ENCODE measurements at regions not wholly inside any gene's neighbourhood (a gene's known extent, or its start where the extent isn't known, plus 50 kb on each side); places are given as distances from the start of the nearest gene placed in this dataset.

GRCh38 chr18:51425889-51426288, 228.4 kb upstream of the MEX3C start:
- Histone ChIP-seq H3K9me3 (no peaks in the 10 kb centered on the region), H3K36me3 (no peaks in the 10 kb centered on the region), H3K4me1 (replicated peaks) (no peaks in the 10 kb centered on the region), H3K27me3 (replicated peaks; ENCODE audit: insufficient read depth) (no peaks in the 10 kb centered on the region), H3K27ac (no peak overlapping the region), H3K4me3 (no peak overlapping the region)
- no peak for TF ChIP-seq CTCF (IDR thresholded peaks at IDR 0.05)
- no peak for TF ChIP-seq POLR2AphosphoS5 (IDR thresholded peaks at IDR 0.05)
- no peak for TF ChIP-seq POLR2A (IDR thresholded peaks at IDR 0.05)
- WGBS = 59% methylated on average over 3 of the region's 3 CpGs
- intact Hi-C loops (cut with DNase I) = no loop called here
- no peak for DNase-seq (ENCODE audit: low spot score)

GRCh38 chr18:51426996-51427395, 229.5 kb upstream of the MEX3C start:
- Histone ChIP-seq H3K27me3 (replicated peaks; ENCODE audit: insufficient read depth) (no peaks in the 10 kb centered on the region), H3K9me3 (no peaks in the 10 kb centered on the region), H3K27ac (no peak overlapping the region), H3K4me3 (no peak overlapping the region), H3K36me3 (no peaks in the 10 kb centered on the region), H3K4me1 (replicated peaks) (no peaks in the 10 kb centered on the region)
- TF ChIP-seq POLR2AphosphoS5 (IDR thresholded peaks at IDR 0.05) (no peak), POLR2A (IDR thresholded peaks at IDR 0.05) (no peak), CTCF (IDR thresholded peaks at IDR 0.05) (no peak)
- DNase-seq (ENCODE audit: low spot score) = no peak
- intact Hi-C loops (cut with DNase I) = no loop called here
- WGBS = 30% methylated on average over 2 of the region's 2 CpGs

GRCh38 chr18:51429644-51430043, 232.2 kb upstream of the MEX3C start:
- intact Hi-C loops (cut with DNase I) = no loop called here
- DNase-seq (ENCODE audit: low spot score) = no peak
- H3K9me3 ChIP-seq = no peaks in the 10 kb centered on the region
- no peaks in the 10 kb centered on the region for H3K4me1 ChIP-seq (replicated peaks)
- H3K27ac ChIP-seq = no peak overlapping the region
- H3K36me3 ChIP-seq = no peaks in the 10 kb centered on the region
- TF ChIP-seq POLR2AphosphoS5 (IDR thresholded peaks at IDR 0.05) = no peak
- no peak for TF ChIP-seq POLR2A (IDR thresholded peaks at IDR 0.05)
- no peak for TF ChIP-seq CTCF (IDR thresholded peaks at IDR 0.05)
- no peak overlapping the region for H3K4me3 ChIP-seq
- no peaks in the 10 kb centered on the region for H3K27me3 ChIP-seq (replicated peaks; ENCODE audit: insufficient read depth)

- H3K36me3 ChIP-seq = no peaks in the 10 kb centered on the region
- H3K9me3 ChIP-seq = no peaks in the 10 kb centered on the region
- 91% methylated on average over 1 of the region's 1 CpG for WGBS
- no peak overlapping the region for H3K27ac ChIP-seq
- no peak overlapping the region for H3K4me3 ChIP-seq
- no peaks in the 10 kb centered on the region for H3K27me3 ChIP-seq (replicated peaks; ENCODE audit: insufficient read depth)
- H3K4me1 ChIP-seq (replicated peaks) = no peaks in the 10 kb centered on the region
- intact Hi-C loops (cut with DNase I) = no loop called here
- no peak for DNase-seq (ENCODE audit: low spot score)
- no peak for TF ChIP-seq POLR2A (IDR thresholded peaks at IDR 0.05)
- TF ChIP-seq POLR2AphosphoS5 (IDR thresholded peaks at IDR 0.05) = no peak
- TF ChIP-seq CTCF (IDR thresholded peaks at IDR 0.05) = no peak
Observed at GRCh38 chr18:51430538-51430937, 233.1 kb upstream of the MEX3C start.

- no peaks in the 10 kb centered on the region for H3K9me3 ChIP-seq
- TF ChIP-seq CTCF (IDR thresholded peaks at IDR 0.05) (no peak), POLR2AphosphoS5 (IDR thresholded peaks at IDR 0.05) (no peak), POLR2A (IDR thresholded peaks at IDR 0.05) (no peak)
- no peak overlapping the region for H3K27ac ChIP-seq
- DNase-seq (ENCODE audit: low spot score) = no peak
- no peaks in the 10 kb centered on the region for H3K27me3 ChIP-seq (replicated peaks; ENCODE audit: insufficient read depth)
- H3K4me1 ChIP-seq (replicated peaks) = no peaks in the 10 kb centered on the region
- intact Hi-C loops (cut with DNase I) = no loop called here
- 88% methylated on average over 4 of the region's 4 CpGs for WGBS
- no peaks in the 10 kb centered on the region for H3K36me3 ChIP-seq
- H3K4me3 ChIP-seq = no peak overlapping the region
Observed at GRCh38 chr18:51433296-51433695, 235.8 kb upstream of the MEX3C start.
